ENCODE measurements at regions not wholly inside any gene's neighbourhood (a gene's known extent, or its start where the extent isn't known, plus 50 kb on each side); places are given as distances from the start of the nearest gene placed in this dataset.

- Histone ChIP-seq H3K4me3 (replicated peaks; ENCODE audit: low read depth, low read length) (no peak overlapping the region), H3K36me3 (ENCODE audit: control insufficient read depth, insufficient read depth, low read length) (no peaks in the 10 kb centered on the region), H3K27me3 (replicated peaks; ENCODE audit: control insufficient read depth, insufficient read depth, low read length) (no peaks in the 10 kb centered on the region; the same call in 1 of the 2 replicates)
- no peak for TF ChIP-seq CTCF (IDR thresholded peaks at IDR 0.05; ENCODE audit: insufficient read depth, low read length, poor library complexity, severe bottlenecking)
- DNase-seq (ENCODE audit: extremely low read depth, insufficient read length), result no peak
These were observed 57.5 kb upstream of the IFFO2 start for GRCh38 chr1:19013826-19014548.

GRCh38 chr1:19011845-19012231 lies 55.4 kb upstream of the IFFO2 start:
- no peak overlapping the region for H3K4me3 ChIP-seq (replicated peaks; ENCODE audit: low read depth, low read length)
- H3K36me3 ChIP-seq (ENCODE audit: control insufficient read depth, insufficient read depth, low read length), result no peaks in the 10 kb centered on the region
- TF ChIP-seq CTCF (IDR thresholded peaks at IDR 0.05; ENCODE audit: insufficient read depth, low read length, poor library complexity, severe bottlenecking), result no peak
- DNase-seq (ENCODE audit: extremely low read depth, insufficient read length), result no peak
- H3K27me3 ChIP-seq (replicated peaks; ENCODE audit: control insufficient read depth, insufficient read depth, low read length), result no peaks in the 10 kb centered on the region; the same call in 1 of the 2 replicates

GRCh38 chr1:19010995-19011844 lies 54.7 kb upstream of the IFFO2 start:
- no peak overlapping the region for H3K4me3 ChIP-seq (replicated peaks; ENCODE audit: low read depth, low read length)
- TF ChIP-seq CTCF (IDR thresholded peaks at IDR 0.05; ENCODE audit: insufficient read depth, low read length, poor library complexity, severe bottlenecking), result no peak
- DNase-seq (ENCODE audit: extremely low read depth, insufficient read length), result peak; percentile 41
- no peaks in the 10 kb centered on the region for H3K36me3 ChIP-seq (ENCODE audit: control insufficient read depth, insufficient read depth, low read length)
- H3K27me3 ChIP-seq (replicated peaks; ENCODE audit: control insufficient read depth, insufficient read depth, low read length), result no peaks in the 10 kb centered on the region; the same call in 1 of the 2 replicates

DNA sequence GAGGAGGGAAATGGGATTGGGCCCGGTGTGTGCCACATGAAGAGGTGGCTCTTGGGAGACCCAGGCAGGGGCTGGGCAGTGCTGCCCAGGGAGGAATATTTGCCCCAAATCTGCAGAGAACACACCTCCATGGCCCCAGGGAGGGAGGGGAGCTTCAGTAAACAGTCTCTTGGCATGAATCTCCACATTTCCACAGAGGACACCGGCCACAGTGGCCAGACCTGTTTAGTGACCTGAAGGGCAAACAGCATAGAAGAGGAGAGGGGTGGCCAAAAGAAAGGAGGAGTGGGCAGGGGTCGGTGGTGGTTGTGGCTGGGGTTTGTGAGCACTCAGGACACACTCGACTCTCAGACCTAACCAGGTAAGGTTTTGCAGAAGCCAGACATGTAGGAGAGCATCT lies 54.0 kb upstream of the IFFO2 start:
- no peak overlapping the region for H3K4me3 ChIP-seq (replicated peaks; ENCODE audit: low read depth, low read length)
- TF ChIP-seq CTCF (IDR thresholded peaks at IDR 0.05; ENCODE audit: insufficient read depth, low read length, poor library complexity, severe bottlenecking), result no peak
- H3K27me3 ChIP-seq (replicated peaks; ENCODE audit: control insufficient read depth, insufficient read depth, low read length), result no peaks in the 10 kb centered on the region; the same call in 1 of the 2 replicates
- H3K36me3 ChIP-seq (ENCODE audit: control insufficient read depth, insufficient read depth, low read length), result no peaks in the 10 kb centered on the region
- DNase-seq (ENCODE audit: extremely low read depth, insufficient read length), result no peak

DNA sequence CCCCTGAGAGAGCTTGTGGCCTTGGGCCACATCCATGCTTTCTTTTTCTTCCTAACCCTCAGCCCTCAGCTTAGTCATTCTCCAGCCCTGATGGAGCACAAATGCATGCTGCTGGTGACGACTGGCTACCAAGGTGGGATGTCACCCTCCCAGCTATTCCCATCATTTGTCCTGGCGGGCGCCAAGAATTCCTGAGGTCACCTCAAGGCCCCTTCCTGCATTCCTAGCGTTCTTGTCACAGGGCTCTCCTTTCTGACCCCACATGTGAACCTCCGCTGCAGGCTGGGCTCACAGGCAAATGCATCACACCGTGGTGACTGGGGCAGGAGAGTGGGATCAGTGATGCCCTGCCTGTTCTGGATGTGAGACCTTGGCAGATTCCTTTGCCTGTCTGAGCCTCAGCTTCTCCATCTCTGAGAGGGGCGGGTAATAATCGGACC lies 53.4 kb upstream of the IFFO2 start:
- Histone ChIP-seq H3K4me3 (replicated peaks; ENCODE audit: low read depth, low read length) (no peak overlapping the region), H3K36me3 (ENCODE audit: control insufficient read depth, insufficient read depth, low read length) (no peaks in the 10 kb centered on the region), H3K27me3 (replicated peaks; ENCODE audit: control insufficient read depth, insufficient read depth, low read length) (no peaks in the 10 kb centered on the region; the same call in 1 of the 2 replicates)
- TF ChIP-seq CTCF (IDR thresholded peaks at IDR 0.05; ENCODE audit: insufficient read depth, low read length, poor library complexity, severe bottlenecking), result no peak
- DNase-seq (ENCODE audit: extremely low read depth, insufficient read length), result no peak

All from GM06990 (cell line).